ENCODE measurements at regions not wholly inside any gene's neighbourhood (a gene's known extent, or its start where the extent isn't known, plus 50 kb on each side); places are given as distances from the start of the nearest gene placed in this dataset.

GRCh38 chr13:84997858-84998257, 801.4 kb downstream of the SLITRK6 start:
- no peak for DNase-seq (ENCODE audit: extremely low read depth, low read depth)
- no peak for TF ChIP-seq CTCF (IDR thresholded peaks at IDR 0.05; ENCODE audit: low read depth, low read length)

GRCh38 chr13:84994582-84994981, 804.6 kb downstream of the SLITRK6 start:
- no peak for TF ChIP-seq CTCF (IDR thresholded peaks at IDR 0.05; ENCODE audit: low read depth, low read length)
- DNase-seq (ENCODE audit: extremely low read depth, low read depth), result no peak

GRCh38 chr13:84985860-84986259, 813.4 kb downstream of the SLITRK6 start:
- no peak for DNase-seq (ENCODE audit: extremely low read depth, low read depth)
- no peak for TF ChIP-seq CTCF (IDR thresholded peaks at IDR 0.05; ENCODE audit: low read depth, low read length)

- TF ChIP-seq CTCF (IDR thresholded peaks at IDR 0.05; ENCODE audit: low read depth, low read length), result no peak
- DNase-seq (ENCODE audit: extremely low read depth, low read depth), result no peak
Measured at GRCh38 chr13:84983321-84983720, 815.9 kb downstream of the SLITRK6 start.

GRCh38 chr13:84980571-84980970, 818.6 kb downstream of the SLITRK6 start:
- no peak for TF ChIP-seq CTCF (IDR thresholded peaks at IDR 0.05; ENCODE audit: low read depth, low read length)
- no peak for DNase-seq (ENCODE audit: extremely low read depth, low read depth)

GRCh38 chr13:84978851-84979250, 820.4 kb downstream of the SLITRK6 start:
- no peak for TF ChIP-seq CTCF (IDR thresholded peaks at IDR 0.05; ENCODE audit: low read depth, low read length)
- no peak for DNase-seq (ENCODE audit: extremely low read depth, low read depth)

- no peak for DNase-seq (ENCODE audit: extremely low read depth, low read depth)
- no peak for TF ChIP-seq CTCF (IDR thresholded peaks at IDR 0.05; ENCODE audit: low read depth, low read length)
Measured at GRCh38 chr13:84973661-84974060, 825.6 kb downstream of the SLITRK6 start.

Data from AG09319 (cell line).